Keratinocyte (primary cell): ENCODE measurements at regions not wholly inside any gene's neighbourhood (a gene's known extent, or its start where the extent isn't known, plus 50 kb on each side); places are given as distances from the start of the nearest gene placed in this dataset.

Experiments
- CTCF ChIP-seq, 3 experiments: IDR thresholded peaks in 1 of 3; conservative IDR thresholded peaks in 1 of 3; optimal IDR thresholded peaks in 1 of 3; 2 replicates in 2 of 3; 3 replicates in 1 of 3; pipeline versions ENCODE3 to v1.5.1; 2011; ENCODE audit warnings: low read length in 3 of 3, mild to moderate bottlenecking in 3 of 3, moderate library complexity in 2 of 3, control low read depth in 1 of 3, inconsistent platforms in 1 of 3; ENCODE audit not compliant: insufficient read depth in 2 of 3; ENCODE audit errors: extremely low read depth in 1 of 3
- EZH2 ChIP-seq: IDR thresholded peaks from one replicate; pipeline ENCODE4 v1.6.1; 2012; ENCODE audit warnings: inconsistent platforms, mild to moderate bottlenecking, low read length, moderate library complexity

GRCh38 chr1:56394298-56394697 is 185.1 kb downstream of the PLPP3 start:
- no peak for TF ChIP-seq CTCF (optimal IDR thresholded peaks at IDR 0.05 in 1 of 3, IDR thresholded peaks at IDR 0.05 in 1 of 3, conservative IDR thresholded peaks at IDR 0.05 in 1 of 3; ENCODE audit: extremely low read depth in 1 of 3, insufficient read depth in 2 of 3, low read length in 3 of 3)
- TF ChIP-seq EZH2, result no peak
